OCI-LY7 (cell line): ENCODE measurements at regions not wholly inside any gene's neighbourhood (a gene's known extent, or its start where the extent isn't known, plus 50 kb on each side); places are given as distances from the start of the nearest gene placed in this dataset.

Experiments
- BruUV-seq: library from RNA; stranded (reverse); fragments of 400-500 nt; replicated peaks from 2 replicates; lab custom pipeline; 2021; lab: Mats Ljungman, UMichigan
- CTCF ChIA-PET: fragments of 300-600 bp; sonication (Branson Sonifier 250); formaldehyde crosslinking; loops from one replicate; lab custom pipeline; 2022; ENCODE audit warnings: antibody characterized with exemption; ENCODE audit not compliant: unreplicated experiment; lab: Charles Lee
- POLR2A ChIA-PET: fragments of 300-600 bp; sonication (Branson Sonifier 250); formaldehyde crosslinking; loops from one replicate; lab custom pipeline; 2022; ENCODE audit warnings: antibody characterized with exemption; lab: Charles Lee
- DNase-seq: peaks from one replicate; pipeline ENCODE4 v3.0.0-alpha.2; 2015; ENCODE audit warnings: low spot score
- H2AFZ ChIP-seq: fragments of 200-600 bp; sonication (generic), shearing (Covaris generic); 2 replicates; pipeline ENCODE4 v1.6.1; 2014; ENCODE audit warnings: mild to moderate bottlenecking, antibody characterized with exemption, low read length, moderate library complexity
- H3K27ac ChIP-seq: fragments of 200-600 bp; sonication (generic); 2 replicates; pipeline ENCODE4 v1.5.1; 2014; ENCODE audit warnings: mixed run types, low read depth, mild to moderate bottlenecking, moderate library complexity, low read length, inconsistent platforms; ENCODE audit not compliant: poor library complexity, severe bottlenecking
- H3K36me3 ChIP-seq: fragments of 200-600 bp; sonication (generic); 2 replicates; pipeline ENCODE4 v1.6.1; 2014; ENCODE audit warnings: mild to moderate bottlenecking, antibody characterized with exemption, low read length, moderate library complexity, mixed read lengths; ENCODE audit not compliant: insufficient read depth
- H3K4me1 ChIP-seq: fragments of 200-600 bp; sonication (generic); 2 replicates; pipeline ENCODE4 v1.5.1; 2014; ENCODE audit warnings: mild to moderate bottlenecking, low read length; ENCODE audit not compliant: insufficient read depth, poor library complexity, severe bottlenecking
- H3K4me2 ChIP-seq: fragments of 200-600 bp; sonication (generic); 2 replicates; pipeline ENCODE4 v1.6.1; 2014; ENCODE audit warnings: mild to moderate bottlenecking, low read length
- H3K4me3 ChIP-seq: fragments of 200-600 bp; sonication (generic); 2 replicates; pipeline ENCODE4 v1.5.1; 2014; ENCODE audit warnings: mild to moderate bottlenecking, low read depth, low read length; ENCODE audit not compliant: poor library complexity, severe bottlenecking
- H3K79me2 ChIP-seq: fragments of 200-600 bp; sonication (generic); 2 replicates; pipeline ENCODE4 v1.6.1; 2016; ENCODE audit warnings: low read depth, mild to moderate bottlenecking, low read length, moderate library complexity, mixed read lengths; ENCODE audit not compliant: insufficient read depth
- H3K9me2 ChIP-seq: fragments of 200-600 bp; sonication (generic); 2 replicates; pipeline ENCODE4 v1.6.1; 2016; ENCODE audit warnings: mild to moderate bottlenecking, low read length, mixed read lengths; ENCODE audit not compliant: insufficient read depth
- H3K9me3 ChIP-seq: fragments of 200-600 bp; sonication (generic); 2 replicates; pipeline ENCODE4 v1.6.1; 2014; ENCODE audit warnings: mild to moderate bottlenecking, mixed run types, low read length, mixed read lengths
- H4K20me1 ChIP-seq: fragments of 200-600 bp; sonication (generic); 2 replicates; pipeline ENCODE4 v1.6.1; 2014; ENCODE audit warnings: mild to moderate bottlenecking, antibody characterized with exemption, low read length, moderate library complexity, mixed read lengths; ENCODE audit not compliant: insufficient read depth
- EZH2phosphoT487 ChIP-seq: fragments of 200-600 bp; sonication (generic); IDR thresholded peaks from 2 replicates; pipeline ENCODE4 v1.6.1; 2018; ENCODE audit warnings: low read depth, borderline replicate concordance, mild to moderate bottlenecking, mixed run types, antibody characterized with exemption, low read length, moderate library complexity, mixed read lengths
- intact Hi-C: fragments of 100-400 bp; cut with micrococcal nuclease; formaldehyde crosslinking; loops from one replicate; pipeline ENCODE4 v1.10.0; 2022; ENCODE audit not compliant: unreplicated experiment
- TF ChIP-seq, protein P1 (sequence below): fragments of 200-600 bp; sonication (generic); conservative IDR thresholded peaks from 2 replicates; pipeline ENCODE4 v1.5.1; 2014; ENCODE audit warnings: mild to moderate bottlenecking, antibody characterized with exemption, low read length, moderate library complexity, mixed read lengths

DNA sequence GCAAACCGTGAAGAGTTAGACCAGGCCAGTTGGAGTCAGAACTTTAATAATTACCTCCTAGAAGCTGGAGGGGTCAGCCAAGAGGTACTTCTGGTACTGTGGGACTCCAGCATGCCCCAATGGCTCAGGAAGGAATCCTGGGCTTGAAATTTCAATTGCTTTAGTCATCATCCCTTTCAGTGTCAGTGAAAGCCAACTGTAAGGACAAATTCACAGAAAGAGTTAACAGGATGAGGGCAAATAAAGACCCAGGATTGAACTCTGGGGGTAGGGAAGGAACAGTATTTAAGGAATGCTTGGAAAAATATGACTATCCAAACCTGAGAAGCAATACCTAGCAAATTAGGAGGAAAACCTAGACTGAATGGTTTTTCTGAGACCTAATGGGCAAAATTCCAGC lies 735.1 kb upstream of the MARCKS start:
- no TSS peak for BruUV-seq
- no peak overlapping the region for H2AFZ ChIP-seq
- no peak overlapping the region for H3K4me3 ChIP-seq
- intact Hi-C loops: no loop called here
- ChIA-PET POLR2A (no interaction called here), CTCF (no interaction called here)
- no peak overlapping the region for H3K4me2 ChIP-seq
- no peaks in the 10 kb centered on the region for H3K4me1 ChIP-seq
- H3K9me3 ChIP-seq: no peaks in the 10 kb centered on the region
- no peaks in the 10 kb centered on the region for H3K36me3 ChIP-seq
- H3K9me2 ChIP-seq: no peaks in the 10 kb centered on the region
- H3K27ac ChIP-seq: no peak overlapping the region
- H4K20me1 ChIP-seq: no peaks in the 10 kb centered on the region
- DNase-seq: no peak
- H3K79me2 ChIP-seq: no peaks in the 10 kb centered on the region
- TF ChIP-seq, protein P1, sequence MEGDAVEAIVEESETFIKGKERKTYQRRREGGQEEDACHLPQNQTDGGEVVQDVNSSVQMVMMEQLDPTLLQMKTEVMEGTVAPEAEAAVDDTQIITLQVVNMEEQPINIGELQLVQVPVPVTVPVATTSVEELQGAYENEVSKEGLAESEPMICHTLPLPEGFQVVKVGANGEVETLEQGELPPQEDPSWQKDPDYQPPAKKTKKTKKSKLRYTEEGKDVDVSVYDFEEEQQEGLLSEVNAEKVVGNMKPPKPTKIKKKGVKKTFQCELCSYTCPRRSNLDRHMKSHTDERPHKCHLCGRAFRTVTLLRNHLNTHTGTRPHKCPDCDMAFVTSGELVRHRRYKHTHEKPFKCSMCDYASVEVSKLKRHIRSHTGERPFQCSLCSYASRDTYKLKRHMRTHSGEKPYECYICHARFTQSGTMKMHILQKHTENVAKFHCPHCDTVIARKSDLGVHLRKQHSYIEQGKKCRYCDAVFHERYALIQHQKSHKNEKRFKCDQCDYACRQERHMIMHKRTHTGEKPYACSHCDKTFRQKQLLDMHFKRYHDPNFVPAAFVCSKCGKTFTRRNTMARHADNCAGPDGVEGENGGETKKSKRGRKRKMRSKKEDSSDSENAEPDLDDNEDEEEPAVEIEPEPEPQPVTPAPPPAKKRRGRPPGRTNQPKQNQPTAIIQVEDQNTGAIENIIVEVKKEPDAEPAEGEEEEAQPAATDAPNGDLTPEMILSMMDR: no peak
- no peak for TF ChIP-seq EZH2phosphoT487

DNA sequence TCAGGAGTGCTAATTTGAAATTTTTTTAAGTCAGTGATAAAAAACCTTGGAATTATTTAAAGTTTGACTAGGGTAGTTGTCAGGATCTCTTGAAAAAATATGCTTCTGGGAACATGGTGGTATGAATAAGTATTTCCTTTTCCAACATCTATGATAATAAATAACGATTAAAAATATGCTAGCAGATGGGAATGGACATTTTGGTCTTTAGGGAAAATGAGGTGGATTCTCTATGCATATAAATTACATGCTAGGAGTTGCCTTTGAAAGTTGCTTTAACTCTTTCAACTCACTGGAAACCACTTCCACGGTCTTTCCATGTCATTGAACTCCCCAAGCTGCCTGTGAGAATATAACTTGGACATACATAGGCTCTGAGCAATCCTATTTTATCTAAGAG lies 731.5 kb upstream of the MARCKS start:
- intact Hi-C loops: no loop called here
- no peak for DNase-seq
- Histone ChIP-seq H3K4me2 (no peak overlapping the region), H3K27ac (no peak overlapping the region), H3K9me3 (no peaks in the 10 kb centered on the region), H3K79me2 (no peaks in the 10 kb centered on the region), H3K4me3 (no peak overlapping the region), H2AFZ (no peak overlapping the region), H3K36me3 (no peaks in the 10 kb centered on the region), H3K4me1 (no peaks in the 10 kb centered on the region), H4K20me1 (no peaks in the 10 kb centered on the region), H3K9me2 (no peaks in the 10 kb centered on the region)
- CTCF ChIA-PET: no interaction called here
- no TSS peak for BruUV-seq
- POLR2A ChIA-PET: interaction anchor here (1.0 kb wide), 1 partner anchor 120 kb away, joined by 3 read pairs; no protein-coding TSS in a partner anchor
- TF ChIP-seq EZH2phosphoT487: no peak
- TF ChIP-seq, protein P1: no peak

DNA sequence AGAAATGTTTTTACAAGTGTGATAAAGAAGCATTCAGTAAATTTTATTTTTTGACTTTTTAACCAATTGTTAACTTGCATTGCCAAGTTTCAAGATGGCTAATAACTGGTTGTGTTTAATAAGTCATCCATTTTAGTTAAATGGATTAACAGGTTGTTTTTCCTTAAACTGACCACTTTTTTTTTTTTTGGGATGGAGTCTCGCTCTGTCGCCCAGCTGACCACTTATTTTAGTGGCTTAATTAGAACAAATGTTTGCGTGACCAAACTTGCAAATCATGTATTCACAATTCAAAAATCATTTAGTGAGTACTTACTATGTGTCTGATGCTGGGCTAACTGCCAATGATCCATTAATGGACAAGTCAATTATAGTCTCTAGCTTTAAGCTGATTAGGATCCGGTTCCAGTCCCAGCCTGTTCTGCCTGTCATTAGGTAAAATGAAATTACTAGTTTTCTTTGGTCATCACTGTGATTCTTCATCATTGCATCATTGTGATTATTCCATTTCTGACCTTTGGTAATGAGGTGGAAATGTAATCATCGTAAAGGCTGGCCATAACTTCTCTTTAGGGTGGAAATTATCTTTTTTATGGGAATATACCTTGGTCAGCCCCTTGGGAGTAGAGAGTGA lies 729.2 kb upstream of the MARCKS start:
- no peaks in the 10 kb centered on the region for H3K9me3 ChIP-seq
- no TSS peak for BruUV-seq
- DNase-seq: no peak
- H3K36me3 ChIP-seq: no peaks in the 10 kb centered on the region
- H3K27ac ChIP-seq: no peak overlapping the region
- no peak overlapping the region for H3K4me3 ChIP-seq
- H3K9me2 ChIP-seq: no peaks in the 10 kb centered on the region
- TF ChIP-seq, protein P1: no peak
- no peak for TF ChIP-seq EZH2phosphoT487
- ChIA-PET CTCF (no interaction called here), POLR2A (interaction anchor here (0.9 kb wide), 1 partner anchor 11 kb away, joined by 4 read pairs; no protein-coding TSS in a partner anchor)
- H3K4me2 ChIP-seq: no peak overlapping the region
- intact Hi-C loops: no loop called here
- no peaks in the 10 kb centered on the region for H3K4me1 ChIP-seq
- H3K79me2 ChIP-seq: no peaks in the 10 kb centered on the region
- H2AFZ ChIP-seq: no peak overlapping the region
- no peaks in the 10 kb centered on the region for H4K20me1 ChIP-seq
